ENCODE measurements at regions not wholly inside any gene's neighbourhood (a gene's known extent, or its start where the extent isn't known, plus 50 kb on each side); places are given as distances from the start of the nearest gene placed in this dataset.

GRCh38 chr17:55634702-55635101 lies 88.0 kb downstream of the TMEM100 start:
- TF ChIP-seq CTCF (IDR thresholded peaks at IDR 0.05) (no peak), POLR2A (IDR thresholded peaks at IDR 0.05) (no peak)

Measured in breast epithelium (tissue), 3 donors.